Ureter (tissue), 1 donor: ENCODE measurements at regions not wholly inside any gene's neighbourhood (a gene's known extent, or its start where the extent isn't known, plus 50 kb on each side); places are given as distances from the start of the nearest gene placed in this dataset.

Experiments
- DNase-seq: peaks from one replicate; pipeline ENCODE4 v3.0.0-alpha.2; 2020; ENCODE audit warnings: low spot score
- donor health status: DM: yes; HTN: yes; CAD: no.

DNA sequence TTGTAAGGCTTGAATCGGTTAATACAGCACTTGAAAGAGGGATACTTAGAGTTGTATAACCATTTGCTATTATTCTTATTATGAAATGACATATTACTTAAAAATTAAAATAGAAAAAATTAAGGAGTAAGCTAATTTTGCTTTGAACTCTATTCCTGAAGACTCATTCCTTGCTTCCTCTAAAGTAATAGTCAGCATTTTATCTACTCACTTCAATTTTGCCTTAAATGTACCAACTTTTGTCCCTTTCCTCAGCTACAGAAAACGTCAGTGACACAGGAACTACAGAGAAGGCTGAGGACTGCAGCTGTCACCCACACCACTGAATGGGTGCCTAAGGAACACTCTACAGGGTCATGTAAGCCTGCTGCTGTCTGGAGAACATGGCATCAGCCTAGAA, 80.7 kb upstream of the OSR1 start:
- DNase-seq = no peak

DNA sequence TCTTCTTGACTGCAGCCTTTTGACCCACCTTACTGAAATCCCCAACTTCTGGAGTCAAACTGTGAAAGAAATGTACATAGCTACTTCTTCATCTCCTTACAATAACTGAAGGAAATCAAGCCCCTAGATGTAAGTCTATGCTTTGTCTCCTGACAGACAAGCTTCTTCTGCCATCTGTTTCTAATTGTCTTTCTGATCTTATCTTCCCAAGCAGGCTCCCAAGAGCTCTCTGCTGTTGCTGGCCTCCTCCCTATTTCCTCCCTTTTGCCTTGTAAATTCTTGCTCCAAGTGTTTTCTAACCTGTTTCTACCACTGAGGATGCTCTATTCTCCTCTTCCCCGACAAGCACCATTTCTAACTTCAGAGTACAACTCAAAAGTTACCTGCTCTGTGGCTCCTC, 77.4 kb upstream of the OSR1 start:
- no peak for DNase-seq

DNA sequence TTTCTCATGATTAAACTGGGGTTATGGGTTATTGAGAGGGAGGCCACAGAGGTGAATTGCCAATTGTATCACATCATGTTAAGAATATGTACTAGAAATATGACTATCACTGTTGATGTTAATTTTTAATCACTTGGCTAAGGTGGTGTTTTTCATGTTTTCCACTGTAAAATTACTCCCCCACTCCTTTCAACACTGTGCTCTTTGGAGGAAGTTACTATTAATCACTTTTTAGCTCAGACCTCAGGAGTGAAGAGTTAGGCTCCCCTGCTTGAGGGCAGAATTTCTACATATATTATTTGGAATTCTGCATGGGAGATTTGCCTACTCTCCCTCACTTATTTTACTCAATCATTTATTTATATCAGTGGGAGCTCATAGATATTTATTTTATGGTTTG, 76.0 kb upstream of the OSR1 start:
- no peak for DNase-seq

DNA sequence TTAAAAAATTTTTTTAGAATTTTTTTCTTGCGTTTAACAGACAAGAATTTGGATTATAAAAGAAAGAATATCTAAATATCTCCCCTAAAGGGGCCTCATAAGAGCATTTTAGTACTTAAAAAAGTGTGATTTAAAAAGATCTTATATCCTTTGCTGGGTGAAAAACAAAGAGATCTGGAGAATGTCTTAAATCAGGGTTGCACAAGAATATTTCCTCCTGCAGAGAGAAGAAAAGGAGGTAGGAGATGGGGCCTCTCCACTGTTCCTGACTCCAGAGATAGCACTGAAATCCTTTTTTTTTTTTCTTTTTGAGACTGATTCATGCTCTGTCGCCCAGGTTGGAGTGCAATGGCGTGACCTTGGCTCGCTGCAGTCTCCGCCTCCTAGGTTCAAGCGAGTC, 68.5 kb upstream of the OSR1 start:
- DNase-seq = no peak

DNA sequence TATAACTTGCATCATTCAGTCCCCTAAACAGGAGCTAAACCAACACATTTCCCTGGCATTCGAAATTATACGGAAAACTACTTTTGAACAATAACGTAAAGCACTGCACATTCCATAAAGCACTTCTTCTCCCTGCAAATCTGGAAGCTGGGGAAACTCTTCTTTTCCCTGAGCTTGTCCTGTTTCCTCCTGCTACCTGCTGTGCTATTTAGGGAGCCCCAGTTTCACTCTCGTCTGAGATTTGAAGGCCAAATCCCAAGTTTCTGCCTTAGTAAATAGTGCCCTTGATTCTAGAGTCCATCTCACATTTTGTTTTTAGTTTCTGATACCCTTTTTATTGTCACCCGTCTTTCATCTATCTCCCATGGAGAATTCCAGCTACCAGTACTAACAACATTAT, 67.7 kb upstream of the OSR1 start:
- DNase-seq = no peak

DNA sequence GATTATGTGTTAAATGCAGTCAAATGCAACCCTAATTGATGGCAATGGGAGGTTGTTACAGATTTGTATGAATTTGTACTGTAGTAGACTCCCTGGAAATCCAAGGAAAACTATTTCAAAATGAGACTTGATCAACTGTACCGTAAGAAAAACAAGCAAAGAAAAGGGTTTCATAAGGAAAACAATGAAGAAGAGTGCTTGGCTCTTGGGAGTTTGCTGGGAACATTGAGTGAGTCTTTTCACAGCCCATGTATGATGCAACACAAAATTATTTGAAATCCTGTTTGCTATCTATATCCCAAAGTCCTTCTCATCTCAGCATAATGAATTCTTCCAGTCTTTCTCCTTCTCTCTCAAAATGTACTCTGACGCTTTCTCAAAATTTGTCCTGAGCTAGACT, 67.0 kb upstream of the OSR1 start:
- no peak for DNase-seq

DNA sequence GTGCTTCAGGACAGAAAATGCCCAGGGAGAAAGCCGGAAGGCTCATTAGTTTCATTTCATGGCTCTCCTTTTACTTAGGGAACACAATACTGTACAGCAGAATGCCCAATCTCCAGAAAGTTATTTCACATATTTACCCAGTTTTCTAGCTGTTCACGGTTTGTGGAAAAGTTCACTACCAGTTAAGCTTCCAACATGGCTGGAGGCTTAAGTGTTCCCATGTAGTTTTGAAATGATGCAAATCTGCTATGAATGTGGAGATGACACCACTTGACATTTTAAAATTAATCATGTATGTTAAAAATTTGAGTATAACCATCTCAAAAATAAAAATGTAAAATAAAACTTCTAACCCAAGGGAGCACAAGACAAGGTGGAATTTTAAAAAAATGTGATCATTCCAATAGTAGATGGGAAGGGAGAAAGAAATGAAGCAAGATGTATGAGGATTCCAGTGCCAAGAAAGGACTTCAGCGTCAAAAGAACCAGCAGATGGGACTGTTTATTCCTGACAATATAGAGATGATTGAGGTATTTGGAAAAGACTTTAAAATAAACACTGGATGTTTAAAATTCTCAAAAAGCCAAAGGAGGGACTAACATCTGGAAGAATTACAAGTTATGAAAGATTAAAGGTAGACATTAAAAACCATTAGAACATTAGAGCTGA, 60.9 kb upstream of the OSR1 start:
- DNase-seq = no peak

DNA sequence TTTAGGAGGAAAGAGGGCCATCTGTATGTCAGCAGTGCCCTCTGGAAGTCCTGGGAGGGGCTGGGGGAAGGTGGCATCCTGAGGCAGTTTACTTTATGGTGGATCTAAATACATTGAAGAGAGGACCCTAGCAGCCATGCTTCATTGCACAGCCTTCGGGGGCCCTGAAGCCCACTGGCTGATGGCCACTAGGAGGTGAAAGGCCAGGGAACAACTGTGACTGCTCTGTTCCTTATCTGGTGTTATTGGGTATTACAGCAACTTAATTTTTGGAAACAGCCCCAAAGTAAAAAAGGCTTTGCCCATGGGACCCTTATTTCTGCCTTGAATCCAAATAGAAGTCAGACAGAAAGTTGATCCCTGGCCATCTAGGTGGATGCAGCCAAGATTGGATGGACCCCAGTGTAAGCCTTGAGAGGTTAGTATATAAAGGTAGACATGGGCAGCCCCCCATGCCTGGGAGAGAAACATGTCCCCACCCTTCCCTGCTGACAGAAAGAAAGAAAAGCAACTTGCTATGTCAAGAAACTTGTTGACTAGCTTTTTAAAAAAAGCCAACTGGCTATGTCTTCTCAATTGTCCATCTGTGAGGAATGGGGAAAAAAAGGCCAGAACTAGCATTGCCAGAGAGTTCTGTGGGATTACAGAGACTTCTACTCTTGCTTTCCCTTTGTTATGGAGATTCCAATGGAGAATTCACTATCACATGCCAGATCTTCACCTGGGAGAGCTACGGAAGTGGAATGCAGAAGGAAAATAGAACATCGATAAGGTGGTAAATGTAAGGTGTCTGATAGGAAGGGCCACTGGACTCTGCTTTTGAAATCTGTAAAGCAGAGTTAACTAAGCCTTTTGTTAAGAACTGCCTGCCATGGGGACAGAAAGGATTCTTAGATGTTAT, 58.6 kb upstream of the OSR1 start:
- DNase-seq = no peak

DNA sequence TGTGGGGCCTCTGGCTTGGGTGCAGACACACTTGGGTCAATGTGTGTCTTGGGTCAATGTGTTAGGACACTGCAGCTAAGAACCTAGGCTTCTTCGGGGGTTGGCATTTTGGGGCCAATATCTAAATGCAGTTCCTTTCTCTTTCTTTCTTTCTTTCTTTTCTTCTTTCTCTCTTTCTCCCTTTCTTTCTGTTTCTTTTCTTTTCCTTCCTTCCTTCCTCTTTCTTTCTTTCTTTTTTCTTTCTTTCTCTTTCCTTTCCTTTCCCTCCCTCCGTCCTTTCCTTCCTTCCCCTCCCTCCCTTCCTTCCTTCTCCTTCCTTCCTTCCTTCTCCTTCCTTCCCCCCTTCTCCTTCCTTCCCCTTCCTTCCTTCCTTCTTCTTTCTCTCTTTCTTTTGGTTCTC, 57.7 kb upstream of the OSR1 start:
- no peak for DNase-seq

DNA sequence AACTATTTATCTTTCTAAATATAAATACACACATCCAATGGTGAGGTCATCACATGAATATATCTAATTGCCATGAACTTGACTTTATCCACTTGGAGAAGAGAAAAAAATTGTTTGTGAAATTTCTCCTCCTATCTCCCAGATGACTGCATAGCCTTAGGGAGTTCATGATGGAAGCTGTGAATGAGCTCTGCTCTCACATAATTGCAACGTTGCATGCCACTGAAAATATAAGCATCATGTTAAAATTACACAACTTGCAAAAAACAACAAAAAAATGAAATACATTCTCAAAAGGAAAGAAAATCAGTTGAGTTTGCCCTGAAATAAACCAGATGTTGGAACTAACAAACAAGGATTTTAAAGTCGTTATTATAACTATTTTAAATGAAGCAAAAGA, 50.6 kb upstream of the OSR1 start:
- DNase-seq = no peak

DNA sequence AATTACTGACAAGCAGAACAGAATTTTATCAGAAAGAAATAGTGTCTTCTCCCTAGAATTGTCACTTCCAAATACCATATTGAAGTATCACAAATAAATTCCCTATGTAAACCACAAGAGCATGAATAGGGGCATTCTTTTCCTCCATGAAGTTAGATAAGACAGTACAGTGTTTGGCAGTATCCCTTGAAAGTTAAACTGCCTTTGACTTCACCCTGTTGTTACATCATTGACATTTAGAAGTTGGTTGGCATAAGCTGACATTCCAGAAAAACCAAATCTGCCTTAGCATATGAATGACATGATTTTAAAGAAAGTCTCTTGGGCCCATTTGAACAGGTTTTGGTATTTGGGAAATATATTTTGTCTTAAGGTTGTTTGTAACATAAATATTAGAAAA, 50.2 kb upstream of the OSR1 start:
- no peak for DNase-seq
